Natural killer cell (primary cell): ENCODE measurements at regions not wholly inside any gene's neighbourhood (a gene's known extent, or its start where the extent isn't known, plus 50 kb on each side); places are given as distances from the start of the nearest gene placed in this dataset.

ENCODE experiments used
- ATAC-seq, 3 donors: fragments of 150-1000 bp in 2 of 3; fragments of 200-7000 bp in 1 of 3; cut with Tn5 transposase; 1 replicate in 1 of 3; 2 replicates in 2 of 3; pipeline ENCODE4 v1.10.0; 2021; ENCODE audit warnings: mild to moderate bottlenecking in 2 of 3, moderate library complexity in 2 of 3
- DNase-seq, 2 donors: peaks; one replicate each; pipeline versions ENCODE4 v3.0.0 to v3.0.0-alpha.2; 2013 to 2021; ENCODE audit warnings: mixed read lengths in 1 of 2
- H3K27ac ChIP-seq: one replicate; pipeline ENCODE4 v1.5.1; 2013; ENCODE audit warnings: mild to moderate bottlenecking, low read length
- H3K27me3 ChIP-seq: one replicate; pipeline ENCODE4 v1.6.1; 2013; ENCODE audit warnings: low read length; ENCODE audit not compliant: control insufficient read depth, insufficient read depth
- H3K36me3 ChIP-seq: one replicate; pipeline ENCODE4 v1.6.1; 2013; ENCODE audit warnings: low read length; ENCODE audit not compliant: control insufficient read depth, insufficient read depth
- H3K4me1 ChIP-seq: one replicate; pipeline ENCODE4 v1.6.1; 2013; ENCODE audit warnings: low read length; ENCODE audit not compliant: control insufficient read depth, insufficient read depth
- H3K4me3 ChIP-seq: one replicate; pipeline ENCODE4 v1.5.1; 2013; ENCODE audit warnings: low read length
- H3K9me3 ChIP-seq: one replicate; pipeline ENCODE4 v1.6.1; 2013; ENCODE audit warnings: low read length; ENCODE audit not compliant: control insufficient read depth, insufficient read depth
- H3K27ac Mint-ChIP-seq, 2 donors: one replicate each; pipeline ENCODE4 v1.8.0; 2022; ENCODE audit warnings: mild to moderate bottlenecking in 2 of 2, mixed read lengths in 2 of 2, moderate library complexity in 1 of 2
- H3K27me3 Mint-ChIP-seq, 2 donors: one replicate each; pipeline ENCODE4 v1.8.0; 2022; ENCODE audit warnings: low read depth in 2 of 2, mixed read lengths in 2 of 2
- H3K36me3 Mint-ChIP-seq: one replicate; pipeline ENCODE4 v1.8.0; 2022; ENCODE audit warnings: mixed read lengths
- H3K4me1 Mint-ChIP-seq, 2 donors: one replicate each; pipeline ENCODE4 v1.8.0; 2022; ENCODE audit warnings: mixed read lengths in 2 of 2
- H3K4me3 Mint-ChIP-seq: one replicate; pipeline ENCODE4 v1.8.0; 2022; ENCODE audit warnings: mild to moderate bottlenecking, moderate library complexity, mixed read lengths
- H3K9me3 Mint-ChIP-seq, 2 donors: one replicate each; pipeline ENCODE4 v1.8.0; 2022; ENCODE audit warnings: mixed read lengths in 2 of 2
- WGBS: methylation state at CpG from one replicate; pipeline ENCODE4 v1.1.7; 2013; ENCODE audit warnings: missing lambda C conversion rate; ENCODE audit not compliant: insufficient coverage; 5-methylcytosine and 5-hydroxymethylcytosine counted together
- intact Hi-C: fragments of 100-400 bp; cut with micrococcal nuclease; formaldehyde crosslinking; loops from one replicate; pipeline ENCODE4 v1.14.2; 2022
- TF ChIP-seq, protein P1 (sequence below): fragments of 200-600 bp; IDR thresholded peaks from one replicate; pipeline ENCODE4 v1.8.0; 2022; ENCODE audit warnings: antibody characterized with exemption

DNA sequence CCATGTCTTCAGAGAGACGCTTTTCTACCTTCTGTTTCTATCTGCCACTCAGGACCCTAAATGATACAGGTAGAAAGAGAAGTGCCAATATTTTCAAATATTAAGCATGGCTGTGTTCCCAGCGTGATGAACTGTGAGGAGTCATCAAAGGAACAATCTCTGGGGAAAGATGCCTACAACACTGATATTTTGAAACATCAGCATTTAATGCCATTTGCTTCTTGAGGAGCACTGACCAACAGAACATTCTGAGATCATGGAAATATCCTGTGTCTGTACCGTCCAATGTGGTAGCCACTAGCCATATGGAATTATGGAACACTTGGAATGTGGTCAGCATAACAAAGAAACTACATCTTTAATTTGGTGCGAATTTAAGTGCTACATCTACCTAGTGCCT, 117.9 kb upstream of the COL6A5 start:
- intact Hi-C loops = no loop called here
- 90% methylated on average over 4 of the region's 4 CpGs for WGBS
- Histone ChIP-seq H3K27ac (no peak overlapping the region), H3K36me3 (no peaks in the 10 kb centered on the region), H3K4me1 (no peaks in the 10 kb centered on the region), H3K27me3 (peaks cover 2% of the 10 kb centered on the region), H3K4me3 (no peak overlapping the region), H3K9me3 (no peaks in the 10 kb centered on the region)
- no peaks in the 10 kb centered on the region for H3K36me3 Mint-ChIP-seq
- H3K4me1 Mint-ChIP-seq = no peaks in the 10 kb centered on the region
- H3K27ac Mint-ChIP-seq = no peak overlapping the region
- TF ChIP-seq, protein P1, sequence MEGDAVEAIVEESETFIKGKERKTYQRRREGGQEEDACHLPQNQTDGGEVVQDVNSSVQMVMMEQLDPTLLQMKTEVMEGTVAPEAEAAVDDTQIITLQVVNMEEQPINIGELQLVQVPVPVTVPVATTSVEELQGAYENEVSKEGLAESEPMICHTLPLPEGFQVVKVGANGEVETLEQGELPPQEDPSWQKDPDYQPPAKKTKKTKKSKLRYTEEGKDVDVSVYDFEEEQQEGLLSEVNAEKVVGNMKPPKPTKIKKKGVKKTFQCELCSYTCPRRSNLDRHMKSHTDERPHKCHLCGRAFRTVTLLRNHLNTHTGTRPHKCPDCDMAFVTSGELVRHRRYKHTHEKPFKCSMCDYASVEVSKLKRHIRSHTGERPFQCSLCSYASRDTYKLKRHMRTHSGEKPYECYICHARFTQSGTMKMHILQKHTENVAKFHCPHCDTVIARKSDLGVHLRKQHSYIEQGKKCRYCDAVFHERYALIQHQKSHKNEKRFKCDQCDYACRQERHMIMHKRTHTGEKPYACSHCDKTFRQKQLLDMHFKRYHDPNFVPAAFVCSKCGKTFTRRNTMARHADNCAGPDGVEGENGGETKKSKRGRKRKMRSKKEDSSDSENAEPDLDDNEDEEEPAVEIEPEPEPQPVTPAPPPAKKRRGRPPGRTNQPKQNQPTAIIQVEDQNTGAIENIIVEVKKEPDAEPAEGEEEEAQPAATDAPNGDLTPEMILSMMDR = no peak
- no peak for ATAC-seq
- H3K27me3 Mint-ChIP-seq = peaks cover 8 to 24% of the 10 kb centered on the region in 2 donors
- no peaks in the 10 kb centered on the region for H3K9me3 Mint-ChIP-seq
- DNase-seq = no peak
- H3K4me3 Mint-ChIP-seq = no peak overlapping the region

DNA sequence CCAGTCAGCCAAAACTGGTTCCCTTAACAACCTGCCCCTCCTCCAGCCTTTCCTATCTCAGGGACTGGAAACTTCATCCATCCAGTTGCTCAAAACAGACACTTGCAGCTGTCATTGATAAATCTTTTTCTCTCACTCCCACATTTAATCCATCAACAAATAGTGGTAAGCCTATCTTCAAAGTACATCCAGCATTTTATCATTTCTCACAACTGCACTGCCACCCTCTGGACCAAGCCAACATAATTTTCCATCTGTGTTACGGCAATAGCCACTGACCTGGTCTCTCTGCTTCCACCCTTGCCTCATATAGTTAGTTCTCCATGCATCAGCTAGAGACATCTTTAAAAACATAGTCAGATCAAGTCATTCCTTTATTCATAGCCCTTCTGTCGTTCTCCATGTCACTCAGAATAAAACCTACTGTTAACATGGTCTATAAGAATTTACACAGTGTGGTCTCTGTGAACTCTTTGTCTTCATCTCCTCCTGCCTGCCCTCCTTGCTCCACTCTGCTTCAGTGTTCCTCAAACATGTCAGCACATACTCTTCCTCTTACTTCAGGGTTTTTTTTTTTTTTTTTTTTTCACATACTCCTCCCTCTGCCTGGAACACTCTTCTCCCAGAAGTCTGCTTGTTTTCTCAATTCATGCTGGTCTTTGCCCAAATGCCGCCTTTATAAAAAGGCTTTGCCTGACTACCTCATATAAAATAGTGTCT, 102.5 kb upstream of the COL6A5 start:
- Histone ChIP-seq H3K4me1 (no peaks in the 10 kb centered on the region), H3K36me3 (no peaks in the 10 kb centered on the region), H3K27me3 (no peaks in the 10 kb centered on the region), H3K27ac (no peak overlapping the region), H3K4me3 (no peak overlapping the region), H3K9me3 (no peaks in the 10 kb centered on the region)
- no peak for ATAC-seq
- Mint-ChIP-seq H3K4me3 (no peak overlapping the region), H3K9me3 (no peaks in the 10 kb centered on the region), H3K36me3 (no peaks in the 10 kb centered on the region), H3K27me3 (peaks cover 0 to 3% of the 10 kb centered on the region in 2 donors), H3K27ac (no peak overlapping the region), H3K4me1 (no peaks in the 10 kb centered on the region)
- TF ChIP-seq, protein P1 = no peak
- DNase-seq = peak in 1 of 2 donors; percentile 31
- 77% methylated on average over 3 of the region's 3 CpGs for WGBS
- intact Hi-C loops = no loop called here

DNA sequence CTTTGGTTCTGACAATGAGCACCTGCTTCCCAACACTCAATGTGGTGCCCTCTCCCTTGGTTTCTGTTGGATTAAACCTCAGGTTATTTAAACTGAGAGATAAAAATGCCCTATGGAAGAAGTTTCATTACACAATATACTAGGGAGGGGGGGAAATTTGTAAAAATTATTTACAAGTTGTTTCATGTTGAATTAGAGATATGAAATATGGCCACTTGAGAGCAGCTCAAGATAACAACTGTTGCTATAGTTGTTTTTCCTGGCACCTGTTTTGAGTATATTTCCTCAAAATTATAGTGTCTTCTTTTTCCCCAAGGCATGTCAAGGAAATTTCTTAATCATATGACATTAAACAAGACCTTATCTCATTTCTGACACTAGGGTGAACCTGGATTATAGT, 101.7 kb upstream of the COL6A5 start:
- ATAC-seq = no peak
- Histone ChIP-seq H3K27ac (no peak overlapping the region), H3K27me3 (no peaks in the 10 kb centered on the region), H3K4me3 (no peak overlapping the region), H3K9me3 (no peaks in the 10 kb centered on the region), H3K4me1 (no peaks in the 10 kb centered on the region), H3K36me3 (no peaks in the 10 kb centered on the region)
- H3K4me3 Mint-ChIP-seq = no peak overlapping the region
- no peak overlapping the region for H3K27ac Mint-ChIP-seq
- TF ChIP-seq, protein P1 = no peak
- DNase-seq = no peak
- H3K27me3 Mint-ChIP-seq = peaks cover 0 to 3% of the 10 kb centered on the region in 2 donors
- H3K4me1 Mint-ChIP-seq = no peaks in the 10 kb centered on the region
- H3K36me3 Mint-ChIP-seq = no peaks in the 10 kb centered on the region
- intact Hi-C loops = no loop called here
- H3K9me3 Mint-ChIP-seq = no peaks in the 10 kb centered on the region

DNA sequence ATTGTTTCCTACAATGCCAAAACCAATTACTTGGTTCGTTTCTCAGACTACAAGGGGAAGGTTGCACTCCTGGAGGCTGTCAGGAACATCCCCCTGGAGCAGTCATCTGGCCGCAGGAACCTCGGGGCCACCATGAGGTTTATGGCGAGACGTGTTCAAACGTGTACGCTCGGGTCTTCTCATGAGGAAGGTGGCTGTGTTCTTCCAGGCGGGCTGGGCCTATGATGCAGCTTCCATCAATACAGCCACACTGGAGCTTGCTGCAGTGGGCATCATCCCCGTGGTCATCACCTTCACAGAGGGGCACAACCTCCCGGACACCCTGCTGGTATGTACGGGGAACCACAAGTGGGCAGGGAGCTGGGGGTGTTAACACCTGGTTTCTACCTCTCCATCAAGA, 94.5 kb upstream of the COL6A5 start:
- no peak for DNase-seq
- Histone ChIP-seq H3K4me3 (no peak overlapping the region), H3K9me3 (no peaks in the 10 kb centered on the region), H3K27me3 (no peaks in the 10 kb centered on the region), H3K36me3 (no peaks in the 10 kb centered on the region), H3K4me1 (no peaks in the 10 kb centered on the region), H3K27ac (no peak overlapping the region)
- Mint-ChIP-seq H3K4me1 (no peaks in the 10 kb centered on the region), H3K27ac (no peak overlapping the region), H3K9me3 (no peaks in the 10 kb centered on the region), H3K27me3 (peaks cover 3 to 13% of the 10 kb centered on the region in 2 donors), H3K36me3 (no peaks in the 10 kb centered on the region), H3K4me3 (no peak overlapping the region)
- ATAC-seq = no peak
- intact Hi-C loops = no loop called here
- TF ChIP-seq, protein P1 = no peak
- 90% methylated on average over 12 of the region's 12 CpGs for WGBS
